CD4-positive, alpha-beta T cell treated with Interleukin-6 at 100 ng/mL for 8 hours (primary cell): ENCODE measurements at regions not wholly inside any gene's neighbourhood (a gene's known extent, or its start where the extent isn't known, plus 50 kb on each side); places are given as distances from the start of the nearest gene placed in this dataset.

Source experiments
- DNase-seq: peaks from one replicate; pipeline ENCODE4 v3.0.0-alpha.2; 2020; ENCODE audit warnings: mixed read lengths, low spot score

GRCh38 chrX:42619068-42619467 lies 158.9 kb downstream of the PPP1R2C start:
- no peak for DNase-seq

- DNase-seq: no peak
These were observed 161.0 kb downstream of the PPP1R2C start for GRCh38 chrX:42616981-42617380.

GRCh38 chrX:42615161-42615563 lies 162.8 kb downstream of the PPP1R2C start:
- DNase-seq: peak; percentile 12

GRCh38 chrX:42606591-42606990 lies 171.4 kb downstream of the PPP1R2C start:
- DNase-seq: no peak

GRCh38 chrX:42604302-42604701 lies 173.7 kb downstream of the PPP1R2C start:
- DNase-seq: no peak

- no peak for DNase-seq
These were observed 174.9 kb downstream of the PPP1R2C start for GRCh38 chrX:42603016-42603415.

GRCh38 chrX:42602566-42602965 lies 175.4 kb downstream of the PPP1R2C start:
- no peak for DNase-seq

- no peak for DNase-seq
These were observed 175.8 kb downstream of the PPP1R2C start for GRCh38 chrX:42602136-42602535.

- no peak for DNase-seq
These were observed 180.5 kb downstream of the PPP1R2C start for GRCh38 chrX:42597481-42597880.

- peak; percentile 1 for DNase-seq
These were observed 191.9 kb downstream of the PPP1R2C start for GRCh38 chrX:42585842-42586621.

- peak; percentile 5 for DNase-seq
These were observed 200.0 kb downstream of the PPP1R2C start for GRCh38 chrX:42577936-42578470.

- DNase-seq: no peak
These were observed 210.7 kb downstream of the PPP1R2C start for GRCh38 chrX:42567268-42567667.

- no peak for DNase-seq
These were observed 212.2 kb downstream of the PPP1R2C start for GRCh38 chrX:42565739-42566138.

- no peak for DNase-seq
These were observed 231.2 kb downstream of the PPP1R2C start for GRCh38 chrX:42546800-42547199.

- no peak for DNase-seq
These were observed 233.1 kb downstream of the PPP1R2C start for GRCh38 chrX:42544883-42545282.

GRCh38 chrX:42541554-42541953 lies 236.4 kb downstream of the PPP1R2C start:
- DNase-seq: no peak

- no peak for DNase-seq
These were observed 237.8 kb downstream of the PPP1R2C start for GRCh38 chrX:42540146-42540545.

GRCh38 chrX:42538405-42538804 lies 239.6 kb downstream of the PPP1R2C start:
- DNase-seq: no peak

GRCh38 chrX:42536286-42536685 lies 241.7 kb downstream of the PPP1R2C start:
- no peak for DNase-seq

- no peak for DNase-seq
These were observed 242.7 kb downstream of the PPP1R2C start for GRCh38 chrX:42535233-42535632.

- no peak for DNase-seq
These were observed 244.2 kb downstream of the PPP1R2C start for GRCh38 chrX:42533761-42534160.

GRCh38 chrX:42531441-42531840 lies 246.5 kb downstream of the PPP1R2C start:
- peak; percentile 14 for DNase-seq

GRCh38 chrX:42530027-42530426 lies 247.9 kb downstream of the PPP1R2C start:
- DNase-seq: no peak

GRCh38 chrX:42524379-42524778 lies 253.6 kb downstream of the PPP1R2C start:
- no peak for DNase-seq
